NT2/D1 (cell line): ENCODE measurements at regions not wholly inside any gene's neighbourhood (a gene's known extent, or its start where the extent isn't known, plus 50 kb on each side); places are given as distances from the start of the nearest gene placed in this dataset.

ENCODE experiments used
- DNase-seq: peaks from one replicate; pipeline ENCODE4 v3.0.0-alpha.2; 2011; ENCODE audit warnings: low read depth, low spot score
- H3K27me3 ChIP-seq: 2 replicates; pipeline ENCODE4 v1.6.0; 2011; ENCODE audit warnings: mild to moderate bottlenecking; ENCODE audit not compliant: insufficient read length, insufficient read depth
- H3K36me3 ChIP-seq: 2 replicates; pipeline ENCODE4 v1.6.1; 2011; ENCODE audit warnings: mild to moderate bottlenecking, low read length, mixed read lengths; ENCODE audit not compliant: insufficient read depth, insufficient read length
- H3K4me1 ChIP-seq: 2 replicates; pipeline ENCODE4 v1.5.1; 2011; ENCODE audit not compliant: insufficient read depth, insufficient read length
- H3K4me3 ChIP-seq: 2 replicates; pipeline ENCODE4 v1.5.1; 2011; ENCODE audit warnings: low read depth; ENCODE audit not compliant: insufficient read length
- H3K9ac ChIP-seq: 2 replicates; pipeline ENCODE4 v1.6.0; 2011; ENCODE audit warnings: low read depth; ENCODE audit not compliant: insufficient read length
- H3K9me3 ChIP-seq: 2 replicates; pipeline ENCODE4 v1.5.1; 2011; ENCODE audit warnings: mild to moderate bottlenecking, low read length; ENCODE audit not compliant: insufficient read depth
- SUZ12 ChIP-seq: IDR thresholded peaks from 2 replicates; pipeline ENCODE4 v1.6.1; 2011; ENCODE audit not compliant: insufficient read length, insufficient read depth; ENCODE audit errors: extremely low read depth
- YY1 ChIP-seq: IDR thresholded peaks from 2 replicates; pipeline ENCODE4 v1.6.1; 2011; ENCODE audit not compliant: insufficient read length, insufficient read depth
- ZNF274 ChIP-seq: IDR thresholded peaks from 2 replicates; pipeline ENCODE4 v1.6.1; 2011; ENCODE audit warnings: mild to moderate bottlenecking, low read depth, low read length

DNA sequence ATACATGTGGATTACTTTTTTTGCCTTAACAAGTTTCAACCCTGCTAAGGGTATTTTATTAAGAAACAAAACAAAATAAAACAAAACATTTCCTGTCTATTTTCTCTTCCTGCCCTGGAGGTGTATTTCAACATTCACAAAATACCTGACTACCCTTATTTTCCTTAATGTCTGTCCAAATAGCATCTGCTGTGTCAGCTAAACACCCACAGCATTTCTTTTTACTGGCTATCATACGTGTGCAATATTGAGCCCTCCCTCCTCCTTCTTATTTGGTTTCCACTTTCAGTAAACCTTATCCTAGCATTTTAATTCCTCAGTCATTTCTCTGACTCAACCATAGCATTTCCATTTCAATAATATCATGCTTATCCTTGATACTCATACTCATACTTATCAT is 1420.0 kb upstream of the ZEB2 start:
- no peaks in the 10 kb centered on the region for H3K4me1 ChIP-seq
- no peak overlapping the region for H3K4me3 ChIP-seq
- TF ChIP-seq ZNF274 (no peak), SUZ12 (no peak), YY1 (no peak)
- no peak overlapping the region for H3K9ac ChIP-seq
- no peaks in the 10 kb centered on the region for H3K9me3 ChIP-seq
- no peaks in the 10 kb centered on the region for H3K36me3 ChIP-seq
- no peak for DNase-seq
- no peaks in the 10 kb centered on the region for H3K27me3 ChIP-seq

DNA sequence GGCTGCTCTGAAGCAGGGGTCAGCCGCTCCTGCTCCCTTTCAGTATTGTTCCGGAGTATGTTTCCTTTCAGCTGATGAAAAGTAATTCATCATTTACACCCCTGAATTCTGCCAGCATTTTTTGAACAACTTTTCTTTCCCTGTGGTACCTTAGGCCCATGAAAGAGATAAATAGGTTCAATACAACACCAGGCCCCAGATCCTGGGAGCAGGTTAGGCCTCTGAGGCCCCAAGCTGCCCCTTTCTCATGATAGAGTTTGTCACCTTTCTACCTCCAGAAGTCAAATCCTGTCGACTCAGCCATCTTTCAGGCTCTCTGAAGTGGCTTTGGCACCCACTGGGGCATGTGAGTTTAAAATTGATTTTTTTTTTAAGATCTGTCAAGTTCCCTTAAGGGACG is 1415.1 kb upstream of the ZEB2 start:
- Histone ChIP-seq H3K4me3 (no peak overlapping the region), H3K36me3 (no peaks in the 10 kb centered on the region), H3K27me3 (no peaks in the 10 kb centered on the region), H3K9me3 (no peaks in the 10 kb centered on the region), H3K9ac (no peak overlapping the region), H3K4me1 (no peaks in the 10 kb centered on the region)
- TF ChIP-seq YY1: no peak
- TF ChIP-seq SUZ12: no peak
- DNase-seq: no peak

- Histone ChIP-seq H3K27me3 (no peaks in the 10 kb centered on the region), H3K9ac (no peak overlapping the region), H3K4me1 (no peaks in the 10 kb centered on the region), H3K9me3 (no peaks in the 10 kb centered on the region), H3K4me3 (no peak overlapping the region), H3K36me3 (no peaks in the 10 kb centered on the region)
- DNase-seq: no peak
- TF ChIP-seq ZNF274 (no peak), SUZ12 (no peak), YY1 (no peak)
These were observed 1412.0 kb upstream of the ZEB2 start for GRCh38 chr2:145931781-145932395.

GRCh38 chr2:145930318-145930717 is 1410.4 kb upstream of the ZEB2 start:
- Histone ChIP-seq H3K27me3 (no peaks in the 10 kb centered on the region), H3K9me3 (no peaks in the 10 kb centered on the region), H3K4me3 (no peak overlapping the region), H3K36me3 (no peaks in the 10 kb centered on the region), H3K9ac (no peak overlapping the region), H3K4me1 (no peaks in the 10 kb centered on the region)
- DNase-seq: no peak
- no peak for TF ChIP-seq ZNF274
- no peak for TF ChIP-seq YY1
- no peak for TF ChIP-seq SUZ12

GRCh38 chr2:145927131-145927950 is 1407.4 kb upstream of the ZEB2 start:
- no peaks in the 10 kb centered on the region for H3K9me3 ChIP-seq

DNA sequence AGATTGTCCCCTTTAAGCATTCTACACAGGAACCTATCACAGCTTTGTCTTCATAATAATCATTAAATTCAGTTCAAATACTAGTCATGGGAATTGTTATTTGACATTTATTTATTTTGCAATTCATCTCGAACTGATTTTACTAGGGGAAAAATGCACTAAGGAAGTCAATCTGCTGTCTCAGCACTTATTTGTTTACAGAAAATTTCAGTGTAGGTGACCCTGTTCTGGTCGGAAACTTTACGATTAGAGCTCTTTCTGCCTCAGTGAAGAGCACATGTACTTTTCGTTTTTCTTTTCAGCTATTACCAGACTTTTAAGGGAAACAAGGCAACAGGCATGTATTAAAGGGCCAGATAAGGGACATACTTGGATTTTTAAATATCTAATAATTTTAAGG is 1405.7 kb upstream of the ZEB2 start:
- H3K9ac ChIP-seq: no peak overlapping the region
- no peak for DNase-seq
- H3K4me3 ChIP-seq: no peak overlapping the region
- H3K4me1 ChIP-seq: no peaks in the 10 kb centered on the region
- H3K9me3 ChIP-seq: no peaks in the 10 kb centered on the region
- no peaks in the 10 kb centered on the region for H3K27me3 ChIP-seq
- TF ChIP-seq SUZ12: no peak
- TF ChIP-seq YY1: no peak
- no peak for TF ChIP-seq ZNF274
- H3K36me3 ChIP-seq: no peaks in the 10 kb centered on the region

More at GRCh38 chr2:145927131-145927950, 1407.4 kb upstream of the ZEB2 start:
- H3K4me1 ChIP-seq: no peaks in the 10 kb centered on the region
- DNase-seq: no peak
- H3K27me3 ChIP-seq: no peaks in the 10 kb centered on the region
- no peak overlapping the region for H3K4me3 ChIP-seq
- no peak for TF ChIP-seq SUZ12
- TF ChIP-seq ZNF274: no peak
- TF ChIP-seq YY1: no peak
- H3K36me3 ChIP-seq: no peaks in the 10 kb centered on the region
- no peak overlapping the region for H3K9ac ChIP-seq

- H3K4me1 ChIP-seq: no peaks in the 10 kb centered on the region
- no peak for DNase-seq
- H3K9me3 ChIP-seq: no peaks in the 10 kb centered on the region
- H3K36me3 ChIP-seq: no peaks in the 10 kb centered on the region
- H3K9ac ChIP-seq: no peak overlapping the region
- TF ChIP-seq YY1: no peak
- TF ChIP-seq ZNF274: no peak
- TF ChIP-seq SUZ12: no peak
- H3K4me3 ChIP-seq: no peak overlapping the region
- H3K27me3 ChIP-seq: no peaks in the 10 kb centered on the region
These were observed 1399.6 kb upstream of the ZEB2 start for GRCh38 chr2:145919477-145919876.
